HCT116 (cell line): ENCODE measurements at regions not wholly inside any gene's neighbourhood (a gene's known extent, or its start where the extent isn't known, plus 50 kb on each side); places are given as distances from the start of the nearest gene placed in this dataset.

Source experiments
- CEBPB ChIP-seq: IDR thresholded peaks from 2 replicates; pipeline ENCODE4 v1.6.1; 2012; ENCODE audit warnings: low read depth
- EGR1 ChIP-seq: IDR thresholded peaks from 2 replicates; pipeline ENCODE4 v1.6.1; 2012; ENCODE audit warnings: low read depth
- EZH2 ChIP-seq: fragments of 200-600 bp; sonication (generic); IDR thresholded peaks from 2 replicates; pipeline ENCODE4 v1.6.1; 2017; ENCODE audit warnings: antibody characterized with exemption, mixed run types
- POLR2A ChIP-seq: IDR thresholded peaks from 2 replicates; pipeline ENCODE4 v1.7.0; 2011; ENCODE audit warnings: borderline replicate concordance; ENCODE audit not compliant: insufficient read depth, insufficient read length; ENCODE audit errors: extremely low read depth
- POLR2AphosphoS5 ChIP-seq: IDR thresholded peaks from 2 replicates; pipeline ENCODE4 v1.6.1; 2011; ENCODE audit warnings: mild to moderate bottlenecking, low read depth, low read length, moderate library complexity
- RAD21 ChIP-seq: IDR thresholded peaks from 2 replicates; pipeline ENCODE4 v1.6.1; 2012; ENCODE audit warnings: low read depth, mild to moderate bottlenecking
- SP1 ChIP-seq: IDR thresholded peaks from 2 replicates; pipeline ENCODE4 v1.6.1; 2012; ENCODE audit warnings: low read depth
- TF ChIP-seq, protein P1 (sequence below), 3 experiments: fragments of 200-600 bp in 1 of 3; sonication (generic) in 1 of 3; IDR thresholded peaks in 2 of 3; conservative IDR thresholded peaks in 1 of 3; 2 replicates each; pipeline ENCODE4 v1.5.1; 2012 to 2017; ENCODE audit warnings: low read depth in 2 of 3, low read length in 2 of 3, antibody characterized with exemption in 1 of 3, borderline replicate concordance in 1 of 3, control low read depth in 1 of 3, mild to moderate bottlenecking in 1 of 3, mixed read lengths in 1 of 3, mixed run types in 1 of 3, moderate library complexity in 1 of 3; ENCODE audit not compliant: insufficient read depth in 1 of 3
- TF ChIP-seq, protein P2 (sequence below): IDR thresholded peaks from 2 replicates; pipeline ENCODE4 v1.6.1; 2012

DNA sequence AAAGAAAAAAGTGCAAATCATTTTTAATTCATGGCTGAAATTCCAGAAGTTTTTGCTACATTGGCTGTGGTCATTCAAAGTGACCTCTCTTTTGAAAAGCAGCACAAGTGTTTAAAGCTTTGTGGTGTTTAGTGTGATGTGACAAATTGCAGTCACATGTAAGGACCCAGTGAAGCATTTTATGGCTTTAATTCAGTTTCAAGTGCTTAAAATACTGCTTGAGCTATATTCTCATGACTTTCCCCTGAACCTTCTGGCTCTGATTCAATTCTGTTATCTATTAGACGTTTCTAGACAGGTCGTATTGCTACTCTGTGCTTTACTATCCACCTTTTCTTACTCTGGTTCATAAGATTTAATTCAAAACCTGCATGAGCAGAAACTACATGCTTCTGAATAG, 105.8 kb downstream of the FAT4 start:
- TF ChIP-seq, protein P1, sequence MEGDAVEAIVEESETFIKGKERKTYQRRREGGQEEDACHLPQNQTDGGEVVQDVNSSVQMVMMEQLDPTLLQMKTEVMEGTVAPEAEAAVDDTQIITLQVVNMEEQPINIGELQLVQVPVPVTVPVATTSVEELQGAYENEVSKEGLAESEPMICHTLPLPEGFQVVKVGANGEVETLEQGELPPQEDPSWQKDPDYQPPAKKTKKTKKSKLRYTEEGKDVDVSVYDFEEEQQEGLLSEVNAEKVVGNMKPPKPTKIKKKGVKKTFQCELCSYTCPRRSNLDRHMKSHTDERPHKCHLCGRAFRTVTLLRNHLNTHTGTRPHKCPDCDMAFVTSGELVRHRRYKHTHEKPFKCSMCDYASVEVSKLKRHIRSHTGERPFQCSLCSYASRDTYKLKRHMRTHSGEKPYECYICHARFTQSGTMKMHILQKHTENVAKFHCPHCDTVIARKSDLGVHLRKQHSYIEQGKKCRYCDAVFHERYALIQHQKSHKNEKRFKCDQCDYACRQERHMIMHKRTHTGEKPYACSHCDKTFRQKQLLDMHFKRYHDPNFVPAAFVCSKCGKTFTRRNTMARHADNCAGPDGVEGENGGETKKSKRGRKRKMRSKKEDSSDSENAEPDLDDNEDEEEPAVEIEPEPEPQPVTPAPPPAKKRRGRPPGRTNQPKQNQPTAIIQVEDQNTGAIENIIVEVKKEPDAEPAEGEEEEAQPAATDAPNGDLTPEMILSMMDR (IDR thresholded peaks at IDR 0.05 in 2 of 3, conservative IDR thresholded peaks at IDR 0.05 in 1 of 3; ENCODE audit: borderline replicate concordance in 1 of 3, insufficient read depth in 1 of 3, low read depth in 2 of 3, low read length in 2 of 3): no peak
- TF ChIP-seq RAD21 (no peak), EZH2 (no peak), POLR2A (no peak), SP1 (no peak), CEBPB (no peak), POLR2AphosphoS5 (no peak), EGR1 (no peak)
- TF ChIP-seq, protein P2, sequence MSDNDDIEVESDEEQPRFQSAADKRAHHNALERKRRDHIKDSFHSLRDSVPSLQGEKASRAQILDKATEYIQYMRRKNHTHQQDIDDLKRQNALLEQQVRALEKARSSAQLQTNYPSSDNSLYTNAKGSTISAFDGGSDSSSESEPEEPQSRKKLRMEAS: no peak
